Activated gamma-delta T cell (primary cell): ENCODE measurements at regions not wholly inside any gene's neighbourhood (a gene's known extent, or its start where the extent isn't known, plus 50 kb on each side); places are given as distances from the start of the nearest gene placed in this dataset.
"Not testable (repeated sequence)": the region's sequence is repeated elsewhere in the genome, so short reads cannot be mapped to it uniquely, and the experiment has no call there.

Experiments
- DNase-seq: peaks from one replicate; lab custom pipeline; 2025; lab: John Stamatoyannopoulos, UW

DNA sequence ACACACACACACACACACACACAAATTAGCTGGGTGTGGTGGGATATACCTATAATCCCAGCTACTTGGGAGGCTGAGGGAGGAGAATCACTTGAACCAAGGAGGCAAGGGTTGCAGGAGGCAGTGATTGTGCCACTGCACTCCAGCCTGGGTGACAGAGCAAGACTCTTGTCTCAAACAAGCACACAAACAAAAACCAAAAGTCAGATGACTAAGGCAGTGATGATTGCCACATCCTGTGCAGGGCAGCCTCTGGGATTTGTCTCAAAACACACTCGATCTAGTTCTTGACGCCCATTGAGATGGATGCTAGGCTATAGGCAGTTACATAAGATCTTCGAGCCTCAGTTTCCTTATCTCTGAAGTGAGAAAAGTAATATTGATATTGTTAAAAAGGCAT, 183.1 kb upstream of the NOTCH2NLA start:
- DNase-seq, result not testable (repeated sequence)

DNA sequence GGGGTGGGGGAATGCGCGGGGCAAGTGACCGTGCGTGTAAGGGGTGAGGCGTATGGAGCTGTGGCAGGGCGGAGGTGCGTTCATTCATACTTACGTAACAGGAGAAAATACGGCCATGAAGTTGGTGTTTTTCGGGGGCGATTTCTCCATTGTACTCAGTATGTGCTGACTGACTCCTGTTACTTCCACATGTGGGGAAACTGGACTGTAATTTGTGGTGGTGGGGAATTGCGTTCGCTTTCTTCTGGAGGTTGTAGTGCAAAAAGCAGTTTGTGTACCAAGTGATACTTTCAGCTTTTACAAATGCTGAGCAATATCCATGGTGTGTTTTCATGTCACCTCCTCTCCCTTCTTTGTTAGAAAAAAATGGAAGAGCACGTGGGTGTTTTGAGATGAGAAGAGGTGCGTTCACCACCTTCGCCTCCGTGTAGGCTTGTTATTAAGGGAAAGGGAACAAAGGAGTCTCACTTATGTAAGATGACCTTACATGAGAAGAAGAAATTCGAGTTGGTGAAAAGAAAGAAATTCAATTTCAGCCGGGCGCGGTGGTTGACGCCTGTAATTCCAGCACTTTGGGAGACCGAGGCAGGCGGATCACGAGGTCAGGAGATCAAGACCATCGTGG, 181.1 kb upstream of the NOTCH2NLA start:
- not testable (repeated sequence) for DNase-seq

DNA sequence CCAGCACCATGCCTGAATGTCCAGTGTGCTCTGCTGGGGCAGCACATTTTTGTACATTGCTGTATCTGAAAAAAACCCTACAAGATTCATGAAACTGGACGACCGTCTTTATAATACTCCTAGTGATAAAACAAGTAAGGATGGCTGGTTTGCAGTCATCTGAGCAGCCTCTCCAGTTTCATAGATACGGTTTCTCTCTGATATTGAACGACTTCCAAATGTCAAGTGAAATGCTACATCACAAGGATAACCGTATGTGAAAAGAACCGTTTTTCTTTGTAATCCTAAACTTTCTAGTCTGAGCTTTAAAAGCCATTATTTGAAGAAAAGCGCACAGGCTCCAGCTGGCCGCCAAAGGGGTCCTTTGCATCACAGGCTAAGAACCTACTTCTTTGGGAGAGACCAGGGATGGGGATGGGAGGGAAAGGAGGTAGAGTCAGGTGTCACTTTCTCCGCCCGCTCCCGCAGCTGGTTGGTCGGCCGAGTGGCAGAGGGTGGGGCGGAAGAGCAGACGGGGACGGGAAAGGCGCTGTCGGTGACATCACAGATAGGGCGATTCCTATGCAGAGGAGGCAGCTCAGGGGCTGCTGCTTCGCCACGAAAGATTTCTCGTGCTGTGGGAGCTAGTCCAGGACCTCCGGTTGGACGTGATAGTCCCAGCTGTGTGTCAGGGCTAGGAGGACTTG, 180.4 kb upstream of the NOTCH2NLA start:
- DNase-seq, result not testable (repeated sequence)

DNA sequence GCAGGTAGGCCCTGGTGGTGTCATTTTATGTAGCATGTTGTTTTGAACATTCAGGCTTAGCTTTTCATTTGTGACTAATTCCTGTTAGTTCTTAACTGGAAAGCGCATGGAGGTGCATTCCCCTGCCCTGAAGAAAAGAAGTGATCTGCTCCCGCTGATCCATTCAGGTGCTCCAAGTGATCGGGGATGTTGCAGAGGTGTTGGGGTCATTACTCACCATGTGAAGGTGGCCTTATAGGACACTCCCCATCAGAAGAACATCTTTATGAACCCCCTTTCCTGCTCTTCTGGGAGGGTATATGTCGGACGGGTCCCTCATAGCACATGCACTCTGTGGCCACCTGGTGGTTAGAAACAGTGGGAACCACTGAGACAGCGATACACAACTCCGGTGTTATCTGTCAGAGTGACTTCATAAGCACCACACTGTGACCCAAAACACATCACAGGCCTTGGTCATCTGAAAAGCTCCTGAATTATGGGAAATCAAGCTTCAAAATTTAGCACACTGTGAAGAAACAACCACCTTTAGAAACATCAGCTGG, 172.5 kb upstream of the NOTCH2NLA start:
- DNase-seq, result not testable (repeated sequence)

DNA sequence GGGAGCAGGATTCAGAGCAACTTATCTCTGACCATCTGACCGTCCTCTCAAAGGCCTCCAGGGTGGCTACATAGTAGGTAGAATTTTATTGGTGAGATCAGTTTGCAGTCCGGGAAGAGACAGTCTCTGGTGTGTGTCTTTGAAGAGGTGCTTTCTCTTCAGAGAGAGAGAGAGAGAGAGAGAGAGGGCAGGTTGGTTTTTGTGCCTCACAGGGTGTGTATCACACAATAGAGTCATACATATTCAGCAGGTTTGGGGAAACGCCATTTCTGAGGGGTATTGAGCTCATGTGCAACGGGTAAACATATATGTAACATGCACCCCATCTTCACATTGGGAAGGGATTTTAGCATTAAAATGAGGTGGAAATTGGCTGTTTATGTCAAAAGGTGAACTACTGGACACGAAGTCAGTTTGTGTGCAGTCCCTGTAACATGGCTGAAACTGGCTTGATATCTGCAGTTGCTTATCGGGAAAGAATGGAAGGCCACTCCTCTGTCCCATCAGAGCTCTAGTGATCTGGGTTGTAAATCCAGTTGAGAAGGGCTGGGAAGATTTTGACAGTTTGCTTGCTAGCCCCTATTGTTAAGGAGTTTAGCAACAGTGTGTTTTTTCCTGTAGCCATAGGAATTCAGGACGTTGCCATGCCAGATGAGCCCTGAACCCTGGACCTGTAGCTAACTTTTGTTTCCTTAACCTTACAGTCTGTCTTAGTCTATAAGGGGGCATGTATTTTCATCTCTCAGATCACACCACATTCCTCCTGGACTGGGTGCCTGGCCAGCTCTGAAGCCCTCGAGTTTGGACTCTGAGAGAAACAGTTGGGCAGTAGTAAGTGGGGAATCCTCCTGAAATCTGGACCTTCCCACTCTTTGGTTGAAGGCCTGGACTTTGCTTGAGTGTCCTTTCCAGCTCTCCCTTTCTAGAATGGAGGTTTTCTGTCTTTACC, 171.6 kb upstream of the NOTCH2NLA start:
- not testable (repeated sequence) for DNase-seq

DNA sequence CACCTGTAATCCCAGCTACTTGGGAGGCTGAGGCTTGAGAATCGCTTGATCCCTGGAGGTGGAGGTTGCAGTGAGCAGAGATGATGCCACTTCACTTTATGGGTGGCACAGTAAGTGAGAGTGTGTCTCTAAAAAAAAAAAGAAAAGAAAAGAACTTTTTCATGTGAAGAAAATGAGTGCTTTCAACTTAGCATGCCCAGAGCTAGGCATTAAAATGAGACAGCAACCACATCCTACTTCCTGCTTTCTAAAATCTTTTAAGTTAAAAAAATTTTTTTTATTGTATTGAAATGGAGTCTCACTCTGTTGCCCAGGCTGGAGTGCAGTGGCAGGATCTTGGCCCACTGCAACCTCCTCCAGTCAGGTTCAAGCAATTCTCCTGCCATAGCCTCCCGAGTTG, 170.4 kb upstream of the NOTCH2NLA start:
- DNase-seq, result not testable (repeated sequence)

DNA sequence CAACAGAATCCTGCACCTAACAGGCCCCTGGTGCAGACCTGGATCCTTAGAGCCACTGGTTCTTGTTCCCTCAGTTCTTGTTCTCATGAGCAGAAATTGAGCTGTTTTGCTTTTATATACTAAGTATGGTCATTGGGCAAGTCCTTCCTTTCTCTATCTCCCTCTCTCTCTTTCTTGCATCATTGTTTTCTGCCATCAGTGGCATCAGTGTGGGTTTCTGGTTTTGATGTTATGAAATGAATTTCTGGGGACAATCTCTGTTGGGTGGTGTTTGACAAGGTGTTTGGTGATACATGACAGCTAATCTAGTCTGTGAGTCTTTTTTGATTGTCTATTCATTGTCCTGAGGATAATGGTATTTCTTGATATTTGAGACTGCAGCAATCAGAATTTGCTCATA, 168.0 kb upstream of the NOTCH2NLA start:
- not testable (repeated sequence) for DNase-seq

DNA sequence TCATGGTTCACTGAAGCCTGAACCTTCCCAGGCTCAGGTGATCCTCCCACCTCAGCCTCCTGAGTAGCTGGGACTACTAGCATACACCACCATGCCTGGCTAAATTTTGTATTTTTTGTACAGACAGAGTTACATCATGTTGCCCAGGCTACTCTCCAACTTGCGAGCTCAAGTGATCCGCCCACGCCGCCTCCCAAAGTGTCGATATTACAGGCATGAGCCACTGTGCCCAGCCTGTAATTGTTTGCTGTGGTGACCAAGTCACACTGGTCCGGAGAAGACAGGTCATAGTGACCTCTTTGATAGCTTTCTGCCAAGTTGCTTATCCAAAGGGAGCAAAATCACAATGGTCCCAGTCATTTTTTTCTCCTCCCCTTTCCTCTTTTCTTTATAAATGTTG, 167.4 kb upstream of the NOTCH2NLA start:
- DNase-seq, result not testable (repeated sequence)

DNA sequence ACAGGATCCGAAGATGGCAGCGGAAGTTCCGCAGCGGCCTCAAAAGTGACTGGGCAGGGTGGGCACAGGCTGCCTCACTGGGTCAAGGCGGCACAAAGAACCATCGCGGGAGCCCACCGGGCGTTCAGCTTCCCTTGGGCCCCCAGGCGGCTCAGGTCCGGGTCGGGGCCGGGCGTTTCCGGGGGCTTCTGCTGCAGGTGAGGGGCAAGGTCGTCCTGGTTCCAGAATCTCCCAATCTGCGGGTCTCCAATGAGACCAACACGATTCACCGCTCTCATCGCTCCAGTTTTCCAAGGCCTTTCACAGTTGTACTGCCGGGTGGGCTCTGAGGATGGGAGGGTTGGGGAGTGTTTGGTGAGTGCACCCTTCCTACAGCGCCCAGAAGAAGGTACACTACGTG, 165.0 kb upstream of the NOTCH2NLA start:
- not testable (repeated sequence) for DNase-seq

DNA sequence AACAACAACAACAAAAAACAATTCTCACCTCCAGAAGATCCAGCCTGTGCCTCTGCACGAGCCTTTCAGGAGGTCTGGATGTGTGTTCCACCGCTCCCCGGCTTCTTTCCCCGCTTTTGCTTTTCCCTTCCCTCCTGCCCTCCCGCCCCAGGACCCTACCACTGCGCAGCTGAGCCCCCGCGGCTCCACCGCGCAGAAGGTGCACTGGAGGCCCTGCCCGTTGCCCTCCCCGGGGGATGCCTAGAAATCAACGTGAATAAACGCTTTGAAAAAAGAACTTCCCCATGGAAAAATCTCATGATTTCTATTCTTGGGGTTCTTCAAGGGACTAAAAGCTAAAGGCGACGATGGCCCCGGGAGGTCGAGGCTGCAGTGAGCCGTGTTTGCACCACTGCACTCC, 164.3 kb upstream of the NOTCH2NLA start:
- not testable (repeated sequence) for DNase-seq

DNA sequence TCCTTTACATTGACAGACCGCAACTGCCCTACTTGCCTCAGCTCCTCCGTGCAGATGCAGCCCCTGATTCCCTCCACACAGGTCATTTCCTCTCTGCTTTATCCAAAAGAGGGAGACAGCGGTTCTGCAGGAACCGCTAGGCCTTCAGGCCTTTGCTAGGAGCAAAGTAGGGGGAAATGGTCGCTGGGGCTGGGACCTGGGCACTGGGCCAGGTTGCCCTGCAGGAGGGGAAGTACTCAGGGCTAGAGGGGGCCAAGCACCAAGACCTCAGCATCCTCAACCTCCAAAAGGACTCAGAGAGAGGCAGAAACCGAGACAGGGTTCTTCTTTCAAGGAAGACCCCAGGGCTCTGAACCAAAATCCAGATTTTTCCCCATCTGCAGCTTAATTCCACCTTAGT, 160.4 kb upstream of the NOTCH2NLA start:
- not testable (repeated sequence) for DNase-seq

DNA sequence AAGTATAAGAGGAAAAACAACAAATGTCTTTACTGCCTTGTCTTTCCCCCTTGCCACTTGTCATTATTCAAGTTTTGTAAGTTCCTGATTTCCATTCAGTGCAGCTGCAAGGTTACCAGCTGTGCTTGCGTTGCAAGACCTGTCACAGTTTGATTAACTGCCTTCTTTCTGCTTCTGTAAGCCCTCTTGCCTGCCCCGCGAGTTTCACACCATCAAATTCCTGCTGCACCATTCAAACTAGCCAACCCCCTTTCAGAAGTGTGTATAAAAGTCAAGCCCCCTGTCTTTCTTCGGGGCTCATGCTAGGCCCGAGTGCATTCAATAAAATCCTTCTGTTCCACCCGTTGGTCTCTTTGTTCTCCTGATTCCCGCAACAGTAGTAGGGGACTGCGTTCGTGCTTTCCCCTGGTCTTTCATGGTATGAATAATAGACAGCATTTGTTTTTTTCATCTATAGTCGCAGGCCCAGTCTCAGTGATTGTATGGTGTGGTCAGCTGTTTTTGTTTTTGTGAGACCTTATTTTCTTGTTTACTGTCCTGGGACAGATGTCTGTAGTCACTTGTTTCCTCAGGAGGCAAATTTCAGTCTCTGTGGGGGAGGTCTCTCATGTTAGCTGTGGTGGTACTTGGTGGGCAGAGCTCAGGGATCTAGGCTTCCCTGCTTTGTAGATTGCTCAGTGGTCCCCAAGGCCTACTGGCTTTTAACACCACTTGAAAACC, 159.1 kb upstream of the NOTCH2NLA start:
- not testable (repeated sequence) for DNase-seq

DNA sequence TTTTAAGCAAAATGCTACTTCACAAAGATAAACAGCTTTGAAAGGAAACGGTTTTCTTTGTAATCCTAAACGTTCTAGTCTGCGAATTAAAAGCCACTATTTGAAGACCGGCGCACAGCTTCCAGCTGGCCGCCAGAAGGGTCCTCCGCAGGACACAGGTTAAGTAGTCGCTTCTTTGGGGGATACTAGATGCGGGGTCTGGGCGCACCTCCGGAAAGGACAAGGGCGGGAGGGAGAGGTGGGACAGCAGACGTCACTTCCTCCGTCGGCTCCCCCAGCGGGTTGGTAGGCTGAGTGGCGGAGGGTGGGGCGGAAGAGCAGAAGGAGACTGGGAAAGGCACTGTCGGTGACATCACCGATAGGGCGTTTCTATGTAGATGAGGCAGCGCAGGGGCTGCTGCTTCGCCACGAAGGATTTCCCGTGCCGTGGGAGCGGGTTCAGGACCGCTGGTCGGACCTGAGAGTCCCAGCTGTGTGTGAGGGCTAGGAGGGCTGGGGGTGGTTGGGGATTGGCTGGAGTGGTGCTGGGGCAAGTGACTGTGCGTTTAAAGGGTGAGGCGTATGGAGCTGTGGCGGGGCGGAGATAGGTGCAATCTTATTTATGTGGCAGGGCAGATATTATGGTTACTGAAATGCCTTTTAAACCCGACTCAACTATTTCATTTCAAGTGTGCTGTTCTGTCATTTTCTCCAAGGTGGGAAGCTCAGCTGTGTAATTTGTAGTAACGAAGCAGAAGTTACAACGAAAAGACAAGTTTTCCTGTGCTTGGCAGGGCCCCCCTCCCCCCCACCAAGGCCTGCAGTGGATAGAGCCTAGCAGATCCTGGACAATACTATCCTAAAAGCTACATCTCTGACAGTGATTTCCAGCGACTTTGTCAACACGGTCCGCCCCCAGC, 158.3 kb upstream of the NOTCH2NLA start:
- not testable (repeated sequence) for DNase-seq

DNA sequence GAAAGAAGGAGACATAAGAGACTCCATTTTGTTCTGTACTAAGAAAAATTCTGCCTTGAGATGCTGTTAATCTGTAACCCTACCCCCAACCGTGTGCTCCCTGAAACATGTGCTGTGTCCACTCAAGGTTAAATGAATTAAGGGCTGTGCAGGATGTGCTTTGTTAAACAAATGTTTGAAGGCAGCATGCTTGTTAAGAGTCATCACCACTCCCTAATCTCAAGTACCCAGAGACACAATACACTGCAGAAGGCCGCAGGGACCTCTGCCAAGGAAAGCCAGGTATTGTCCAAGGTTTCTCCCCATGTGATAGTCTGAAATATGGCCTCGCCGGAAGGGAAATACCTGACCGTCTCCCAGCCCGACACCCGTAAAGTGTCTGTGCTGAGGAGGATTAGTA, 152.4 kb upstream of the NOTCH2NLA start:
- DNase-seq, result not testable (repeated sequence)

DNA sequence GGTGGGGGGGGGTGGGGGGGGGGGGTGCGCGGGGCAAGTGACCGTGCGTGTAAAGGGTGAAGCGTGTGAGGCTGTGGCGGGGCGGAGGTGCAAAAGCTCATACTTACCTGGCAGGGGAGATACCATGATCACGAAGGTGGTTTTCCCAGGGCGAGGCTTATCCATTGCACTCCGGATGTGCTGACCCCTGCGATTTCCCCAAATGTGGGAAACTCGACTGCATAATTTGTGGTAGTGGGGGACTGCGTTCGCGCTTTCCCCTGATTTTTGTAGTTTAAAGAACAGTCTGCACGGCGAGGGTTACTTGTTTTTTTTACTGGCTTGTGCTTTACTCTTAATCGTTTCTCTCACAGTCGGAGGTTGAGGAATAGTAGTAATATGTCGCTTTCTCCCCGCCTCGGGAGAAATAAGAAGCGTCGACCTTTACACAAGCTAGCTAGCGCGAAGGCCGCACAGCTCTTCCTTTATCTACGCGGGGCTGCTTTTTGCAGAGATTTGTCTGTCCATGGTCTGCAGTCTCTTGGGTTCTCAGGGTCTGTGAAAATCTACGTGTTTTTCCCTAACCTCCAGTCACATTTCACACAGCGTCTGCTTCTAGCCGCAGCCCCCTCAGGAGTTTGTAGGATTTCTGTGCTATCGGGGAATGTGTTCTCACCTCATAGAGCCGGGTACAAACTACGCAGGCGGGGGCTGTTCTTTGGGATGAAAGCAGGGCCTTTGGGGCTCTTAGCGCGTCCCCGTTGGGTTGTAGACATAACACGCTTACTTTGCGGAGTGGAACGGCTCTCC, 148.1 kb upstream of the NOTCH2NLA start:
- DNase-seq, result not testable (repeated sequence)

DNA sequence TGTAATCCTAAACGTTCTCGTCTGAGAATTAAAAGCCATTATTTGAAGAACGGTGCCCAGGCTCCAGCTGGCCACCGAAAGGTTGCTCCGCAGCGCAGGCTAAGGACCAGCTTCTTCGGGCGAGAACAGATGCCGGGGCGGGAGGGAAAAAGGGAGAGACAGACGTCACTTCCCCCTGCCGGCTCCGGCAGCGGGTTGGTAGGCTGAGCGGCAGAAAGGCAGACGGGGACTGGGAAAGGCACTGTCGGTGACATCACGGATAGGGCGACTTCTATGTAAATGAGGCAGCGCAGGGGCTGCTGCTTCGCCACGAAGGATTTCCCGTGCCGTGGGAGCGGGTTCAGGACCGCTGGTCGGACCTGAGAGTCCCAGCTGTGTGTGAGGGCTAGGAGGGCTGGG, 147.5 kb upstream of the NOTCH2NLA start:
- peak; percentile 47 for DNase-seq

DNA sequence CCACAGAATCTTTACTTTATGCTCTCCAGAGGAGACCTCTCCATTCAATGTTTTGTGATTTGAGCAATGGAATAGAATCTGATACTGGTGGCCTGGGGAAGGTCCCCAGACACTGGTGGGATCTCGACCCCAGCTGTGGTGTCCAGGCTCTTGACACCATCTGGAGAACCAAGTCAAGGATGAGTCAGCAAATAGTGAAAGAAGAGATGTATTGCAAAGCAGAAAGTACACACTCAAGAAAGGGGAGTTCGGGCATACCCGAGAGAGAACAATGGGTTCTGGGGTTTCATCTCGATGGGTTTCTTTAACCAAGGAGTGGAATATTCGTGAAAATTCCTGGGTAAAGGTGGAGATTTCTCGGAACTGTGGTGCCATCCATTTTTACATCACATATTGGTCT, 146.3 kb upstream of the NOTCH2NLA start:
- not testable (repeated sequence) for DNase-seq

DNA sequence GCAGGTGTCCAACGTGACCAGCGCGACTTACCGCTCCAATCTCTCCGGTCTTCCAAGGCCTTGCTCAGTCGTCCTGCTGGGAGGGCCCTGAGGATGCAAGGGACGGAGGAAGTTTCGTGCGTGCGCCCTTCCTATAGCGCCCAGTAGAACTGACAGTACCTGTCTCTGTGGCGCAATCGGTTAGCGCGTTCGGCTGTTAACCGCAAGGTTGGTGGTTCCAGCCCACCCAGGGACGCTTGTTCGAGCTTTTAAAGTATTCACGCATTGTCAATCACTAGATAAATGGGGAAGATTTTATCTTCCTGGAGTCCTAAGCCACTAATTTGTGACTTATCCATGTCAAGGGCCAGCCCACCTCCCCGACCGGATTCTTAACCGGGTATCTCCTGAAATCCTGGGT, 141.1 kb upstream of the NOTCH2NLA start:
- not testable (repeated sequence) for DNase-seq

DNA sequence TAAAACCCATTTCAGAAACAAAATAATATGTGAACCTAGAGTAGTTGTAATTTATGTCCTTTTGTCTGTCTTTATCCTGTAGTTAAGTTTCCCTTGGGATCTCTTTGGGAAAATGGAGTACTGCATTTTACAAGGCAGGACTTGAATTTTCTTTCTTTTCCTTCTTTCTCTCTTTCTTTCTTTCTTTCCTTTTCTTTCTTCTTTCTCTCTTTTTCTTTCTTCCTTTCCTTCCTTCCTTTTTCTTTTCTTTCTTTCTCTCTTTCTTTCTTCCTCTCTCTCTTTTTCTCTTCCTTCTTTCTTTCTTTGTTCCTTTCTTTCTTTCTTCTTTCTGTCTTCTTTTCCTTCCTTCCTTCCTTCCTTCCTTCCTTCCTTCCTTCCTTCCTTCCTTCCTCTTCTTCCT, 126.6 kb upstream of the NOTCH2NLA start:
- not testable (repeated sequence) for DNase-seq

DNA sequence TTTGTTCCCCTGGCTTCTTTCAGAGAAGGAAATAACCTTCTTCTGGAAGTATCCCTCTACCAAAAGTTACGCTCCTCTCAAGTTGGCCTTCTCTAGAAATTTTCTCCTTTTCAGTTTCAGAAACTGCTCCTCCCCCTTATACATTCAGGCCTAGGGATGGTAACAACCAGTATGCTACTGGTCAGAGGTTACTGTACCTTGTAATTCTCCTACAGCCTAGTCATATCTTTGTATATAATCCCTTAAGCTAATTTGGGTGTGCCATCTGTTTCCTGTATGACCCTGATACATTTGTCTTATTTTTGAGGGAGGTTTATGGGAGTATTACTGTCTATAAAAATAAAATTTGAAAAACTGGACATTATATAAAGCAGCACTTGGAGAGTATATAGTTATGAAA, 98.0 kb upstream of the NOTCH2NLA start:
- DNase-seq, result not testable (repeated sequence)
